K562 (cell line): ENCODE measurements at regions not wholly inside any gene's neighbourhood (a gene's known extent, or its start where the extent isn't known, plus 50 kb on each side); places are given as distances from the start of the nearest gene placed in this dataset.

Source experiments
- CTCF ChIP-seq, 3 experiments: IDR thresholded peaks in 2 of 3; conservative IDR thresholded peaks in 1 of 3; 2 replicates each; pipeline ENCODE4 v1.5.1; 2011 to 2012; ENCODE audit warnings: low read length in 3 of 3, mild to moderate bottlenecking in 3 of 3, control low read depth in 2 of 3, improper control_type of control experiment in 1 of 3, inconsistent platforms in 1 of 3, low read depth in 1 of 3, mixed read lengths in 1 of 3, moderate library complexity in 1 of 3; ENCODE audit not compliant: insufficient read depth in 2 of 3
- NUFIP1 ChIP-seq: fragments of 450-650 bp; IDR thresholded peaks from 2 replicates; pipeline ENCODE4 v1.6.1; 2018; ENCODE audit not compliant: partially characterized antibody
- ZNF644 ChIP-seq: fragments of 200-800 bp; sonication (Bioruptor generic); IDR thresholded peaks from 2 replicates; pipeline ENCODE4 v1.6.1; 2016; ENCODE audit warnings: low read depth, missing genetic modification characterization, missing compliant biosample characterization

GRCh38 chr14:22384167-22384549, 204.9 kb downstream of the DAD1 start:
- no peak for TF ChIP-seq NUFIP1
- no peak for TF ChIP-seq CTCF (IDR thresholded peaks at IDR 0.05 in 2 of 3, conservative IDR thresholded peaks at IDR 0.05 in 1 of 3; ENCODE audit: insufficient read depth in 2 of 3, low read depth in 1 of 3, low read length in 3 of 3)
- TF ChIP-seq ZNF644 (tag) = no peak
